K562 (cell line): ENCODE measurements at regions not wholly inside any gene's neighbourhood (a gene's known extent, or its start where the extent isn't known, plus 50 kb on each side); places are given as distances from the start of the nearest gene placed in this dataset.

Experiments
- CTCF ChIP-seq, 3 experiments: IDR thresholded peaks in 2 of 3; conservative IDR thresholded peaks in 1 of 3; 2 replicates each; pipeline ENCODE4 v1.5.1; 2011 to 2012; ENCODE audit warnings: low read length in 3 of 3, mild to moderate bottlenecking in 3 of 3, control low read depth in 2 of 3, improper control_type of control experiment in 1 of 3, inconsistent platforms in 1 of 3, low read depth in 1 of 3, mixed read lengths in 1 of 3, moderate library complexity in 1 of 3; ENCODE audit not compliant: insufficient read depth in 2 of 3
- EHMT2 ChIP-seq: fragments of 450-650 bp; IDR thresholded peaks from 2 replicates; pipeline ENCODE4 v1.6.1; 2018; ENCODE audit warnings: antibody characterized with exemption
- GATAD2B ChIP-seq: fragments of 450-650 bp; IDR thresholded peaks from 2 replicates; pipeline ENCODE4 v1.6.1; 2017; ENCODE audit warnings: mild to moderate bottlenecking, borderline replicate concordance
- L3MBTL2 ChIP-seq: fragments of 450-650 bp; IDR thresholded peaks from 2 replicates; pipeline ENCODE4 v1.6.1; 2016; ENCODE audit warnings: mild to moderate bottlenecking, moderate library complexity
- MTF1 ChIP-seq: fragments of 250-450 bp; sonication (Bioruptor Pico); IDR thresholded peaks from 2 replicates; pipeline ENCODE4 v1.9.0; 2021; ENCODE audit warnings: moderate library complexity, mild to moderate bottlenecking, inconsistent platforms, borderline replicate concordance
- POLR2A ChIP-seq: fragments of 450-650 bp; conservative IDR thresholded peaks from 2 replicates; pipeline ENCODE4 v1.6.1; 2016
- POLR2AphosphoS5 ChIP-seq: IDR thresholded peaks from 2 replicates; pipeline ENCODE4 v1.6.1; 2011; ENCODE audit warnings: mild to moderate bottlenecking, low read depth, low read length, moderate library complexity; ENCODE audit not compliant: control insufficient read depth, insufficient read depth
- RNF2 ChIP-seq: sonication (generic); IDR thresholded peaks from 2 replicates; pipeline ENCODE4 v1.6.1; 2016
- SETDB1 ChIP-seq: IDR thresholded peaks from one replicate; pipeline ENCODE4 v1.6.1; 2012; ENCODE audit warnings: low read length, control low read depth, inconsistent platforms
- ZNF140 ChIP-seq: fragments of 250-450 bp; sonication (Bioruptor Pico); IDR thresholded peaks from 2 replicates; pipeline ENCODE4 v1.8.0; 2021; ENCODE audit warnings: moderate library complexity, mild to moderate bottlenecking, inconsistent platforms
- ZNF583 ChIP-seq: fragments of 250-450 bp; sonication (Bioruptor Pico); IDR thresholded peaks from 2 replicates; pipeline ENCODE4 v1.4.0; 2020

- no peak for TF ChIP-seq RNF2
- TF ChIP-seq CTCF (IDR thresholded peaks at IDR 0.05 in 2 of 3, conservative IDR thresholded peaks at IDR 0.05 in 1 of 3; ENCODE audit: insufficient read depth in 2 of 3, low read depth in 1 of 3, low read length in 3 of 3), result no peak
- TF ChIP-seq POLR2A, result no peak
- no peak for TF ChIP-seq ZNF140 (CRISPR knock-in tag)
- TF ChIP-seq POLR2AphosphoS5, result no peak
- no peak for TF ChIP-seq MTF1 (CRISPR knock-in tag)
- TF ChIP-seq SETDB1, result no peak
- TF ChIP-seq ZNF583 (CRISPR knock-in tag), result no peak
- TF ChIP-seq L3MBTL2, result no peak
- TF ChIP-seq EHMT2, result no peak
- TF ChIP-seq GATAD2B, result no peak
Measured at GRCh38 chr7:10268034-10268433, 705.6 kb upstream of the PHF14 start.
